ENCODE measurements at regions not wholly inside any gene's neighbourhood (a gene's known extent, or its start where the extent isn't known, plus 50 kb on each side); places are given as distances from the start of the nearest gene placed in this dataset.

- Mint-ChIP-seq H3K27ac (no peak overlapping the region), H3K4me1 (peaks cover 24 to 30% of the 10 kb centered on the region in 2 experiments), H3K36me3 (ENCODE audit: insufficient read depth in 1 of 3, low read depth in 3 of 3) (no peaks in the 10 kb centered on the region; a peak in 1 of 7 replicates), H3K9me3 (no peaks in the 10 kb centered on the region; a peak in 1 of 5 replicates), H3K4me3 (no peak overlapping the region), H3K27me3 (ENCODE audit: low read depth) (peaks cover 95% of the 10 kb centered on the region)
- H3T11ph ChIP-seq (ENCODE audit: low read length) = no peak overlapping the region
- no peaks in the 10 kb centered on the region for H3K79me1 ChIP-seq (ENCODE audit: insufficient read depth, low read depth, low read length, poor library complexity, severe bottlenecking)
- H3K79me2 ChIP-seq (ENCODE audit: insufficient read depth, low read length) = no peaks in the 10 kb centered on the region
- H4K91ac ChIP-seq (ENCODE audit: insufficient read length, low read depth, low read length) = no peak overlapping the region
- no peak overlapping the region for H2BK120ac ChIP-seq (ENCODE audit: low read depth, low read length, poor library complexity, severe bottlenecking)
- no peak overlapping the region for H2AK5ac ChIP-seq (ENCODE audit: insufficient read length, low read length)
- H2BK5ac ChIP-seq (ENCODE audit: insufficient read length, low read length) = no peak overlapping the region
- H2BK12ac ChIP-seq (ENCODE audit: insufficient read length, low read depth, low read length) = no peak overlapping the region
- no peaks in the 10 kb centered on the region for H3K4me1 ChIP-seq (ENCODE audit: insufficient read depth, low read length)
- no peak overlapping the region for H4K5ac ChIP-seq (ENCODE audit: insufficient read length, low read depth, low read length)
- H3K9ac ChIP-seq (ENCODE audit: extremely low read depth, insufficient read length, low read length) = no peak overlapping the region
- no peak overlapping the region for H3K4ac ChIP-seq (ENCODE audit: low read depth, low read length)
- no peak overlapping the region for H3K18ac ChIP-seq (ENCODE audit: insufficient read length, low read depth, low read length)
- H4K20me1 ChIP-seq (ENCODE audit: control insufficient read depth, insufficient read depth, insufficient read length) = no peaks in the 10 kb centered on the region
- no peak for TF ChIP-seq CTCF (conservative IDR thresholded peaks at IDR 0.05)
- no peak overlapping the region for H3K4me2 ChIP-seq (ENCODE audit: insufficient read depth, insufficient read length, low read length)
- H3K23me2 ChIP-seq (ENCODE audit: insufficient read length, low read depth, low read length, poor library complexity, severe bottlenecking) = peaks cover 24% of the 10 kb centered on the region
- no CpG with 5 or more reads among the region's 6 CpGs for WGBS (ENCODE audit: extremely low coverage, insufficient read length, low lambda C conversion rate)
- no peak overlapping the region for H2BK20ac ChIP-seq (ENCODE audit: low read depth, low read length, poor library complexity, severe bottlenecking)
- H3K9me3 ChIP-seq (ENCODE audit: control insufficient read depth, low read depth, low read length) = no peaks in the 10 kb centered on the region
- peaks cover 35% of the 10 kb centered on the region; the same call in 1 of the 2 replicates for H3K27me3 ChIP-seq (ENCODE audit: insufficient read depth, low read length)
- no peak overlapping the region for H3K14ac ChIP-seq (ENCODE audit: insufficient read depth, low read length)
- no peak overlapping the region for H3K27ac ChIP-seq (ENCODE audit: insufficient read length, low read depth, low read length)
- no peak for DNase-seq
- H2AFZ ChIP-seq (ENCODE audit: low read length) = no peak overlapping the region
- H3K56ac ChIP-seq (ENCODE audit: insufficient read length, low read depth, low read length) = no peak overlapping the region
- no peak overlapping the region for H2BK15ac ChIP-seq (ENCODE audit: low read depth, low read length)
- no peak overlapping the region for H3K23ac ChIP-seq (ENCODE audit: insufficient read length, low read depth, low read length)
- no peak overlapping the region for H4K8ac ChIP-seq (replicated peaks; ENCODE audit: insufficient read length, low read depth, low read length)
Observed at GRCh38 chrX:139200793-139201192, 329.7 kb upstream of the F9 start.
